ENCODE measurements at regions not wholly inside any gene's neighbourhood (a gene's known extent, or its start where the extent isn't known, plus 50 kb on each side); places are given as distances from the start of the nearest gene placed in this dataset.

DNA sequence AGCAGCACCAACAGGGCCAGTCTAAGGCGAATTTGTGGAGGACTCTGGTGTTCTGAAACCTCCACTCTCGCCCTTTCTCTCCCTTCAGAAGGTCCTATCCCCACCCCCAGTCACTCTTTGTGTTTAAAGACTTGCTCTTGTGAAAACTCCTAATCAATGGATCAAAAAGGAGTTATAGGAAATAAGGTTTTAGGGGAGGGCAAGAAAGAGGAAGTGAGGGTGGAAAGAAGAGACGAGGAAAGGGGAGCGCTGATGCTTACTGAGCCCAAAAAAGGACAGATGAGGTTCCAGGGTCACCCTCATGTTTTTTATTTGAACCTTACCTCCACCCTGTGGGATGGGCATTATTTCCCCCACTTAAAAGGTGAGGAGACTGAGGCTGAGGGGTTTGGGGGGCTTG, 70.0 kb upstream of the SLC6A11 start:
- Histone ChIP-seq H3K4me1 (ENCODE audit: control insufficient read depth in 2 of 2, insufficient read depth in 1 of 2, low read depth in 1 of 2, low read length in 2 of 2) (no peaks in the 10 kb centered on the region), H3K27me3 (ENCODE audit: control insufficient read depth in 3 of 3, insufficient read depth in 3 of 3, low read depth in 1 of 3, low read length in 3 of 3) (peaks cover 0 to 6% (median 0%) of the 10 kb centered on the region in 3 experiments), H3K9ac (ENCODE audit: low read depth, low read length, poor library complexity) (no peak overlapping the region), H4K91ac (ENCODE audit: low read depth, low read length, poor library complexity) (no peak overlapping the region), H2BK12ac (ENCODE audit: low read length) (no peak overlapping the region), H3K79me1 (ENCODE audit: low read depth, low read length) (no peaks in the 10 kb centered on the region), H2BK120ac (ENCODE audit: low read depth, low read length) (no peak overlapping the region), H3K23ac (ENCODE audit: low read depth, low read length, poor library complexity) (no peak overlapping the region), H2AK5ac (ENCODE audit: low read depth, low read length) (no peak overlapping the region), H2BK15ac (ENCODE audit: low read length) (no peak overlapping the region), H2AFZ (ENCODE audit: low read length) (no peak overlapping the region), H3K4me3 (ENCODE audit: low read length in 2 of 2) (no peak overlapping the region), H3K4me2 (ENCODE audit: insufficient read depth, low read length, poor library complexity, severe bottlenecking) (no peak overlapping the region), H4K8ac (ENCODE audit: low read depth, low read length) (no peak overlapping the region), H2BK5ac (ENCODE audit: low read length) (no peak overlapping the region), H3K9me3 (replicated peaks in 1 of 2; ENCODE audit: control insufficient read depth in 2 of 2, insufficient read depth in 1 of 2, low read depth in 1 of 2, low read length in 2 of 2) (no peaks in the 10 kb centered on the region), H3K36me3 (replicated peaks in 1 of 2; ENCODE audit: control insufficient read depth in 2 of 2, insufficient read depth in 2 of 2, low read length in 2 of 2) (no peaks in the 10 kb centered on the region), H3K18ac (ENCODE audit: low read length) (no peak overlapping the region), H3K14ac (ENCODE audit: low read length) (no peak overlapping the region), H3K27ac (replicated peaks; ENCODE audit: low read length) (no peak overlapping the region), H3K4ac (ENCODE audit: low read length) (no peak overlapping the region)
- DNase-seq (ENCODE audit: low spot score): no peak
- no CpG with 5 or more reads among the region's 4 CpGs for WGBS, 2 donors (ENCODE audit: extremely low coverage in 2 of 2, insufficient read length in 2 of 2, insufficient replicate concordance in 1 of 2)

DNA sequence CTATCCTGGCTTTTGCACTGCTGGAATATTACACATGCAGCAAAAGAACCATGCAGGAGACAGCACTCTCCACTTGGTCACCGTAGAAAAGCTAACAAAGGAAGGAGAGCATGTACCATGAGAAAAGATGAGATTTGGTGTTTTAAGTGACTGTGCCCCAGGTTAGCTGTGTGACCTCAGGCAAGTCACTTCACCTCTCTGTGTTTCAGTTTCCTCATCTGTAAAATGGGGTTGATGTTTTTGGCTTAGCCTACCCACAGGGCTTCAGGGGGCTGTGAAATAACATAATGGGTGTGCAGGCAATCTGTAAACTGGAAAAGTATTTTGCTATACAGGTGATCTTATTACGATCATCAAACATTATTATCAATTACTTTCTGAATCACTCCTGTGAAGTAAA, 69.3 kb upstream of the SLC6A11 start:
- Histone ChIP-seq H3K9ac (ENCODE audit: low read depth, low read length, poor library complexity) (no peak overlapping the region), H2BK12ac (ENCODE audit: low read length) (no peak overlapping the region), H3K79me1 (ENCODE audit: low read depth, low read length) (no peaks in the 10 kb centered on the region), H2BK5ac (ENCODE audit: low read length) (no peak overlapping the region), H3K14ac (ENCODE audit: low read length) (no peak overlapping the region), H2BK15ac (ENCODE audit: low read length) (no peak overlapping the region), H3K36me3 (replicated peaks in 1 of 2; ENCODE audit: control insufficient read depth in 2 of 2, insufficient read depth in 2 of 2, low read length in 2 of 2) (no peaks in the 10 kb centered on the region), H4K91ac (ENCODE audit: low read depth, low read length, poor library complexity) (no peak overlapping the region), H3K18ac (ENCODE audit: low read length) (no peak overlapping the region), H3K9me3 (replicated peaks in 1 of 2; ENCODE audit: control insufficient read depth in 2 of 2, insufficient read depth in 1 of 2, low read depth in 1 of 2, low read length in 2 of 2) (no peaks in the 10 kb centered on the region), H3K27me3 (ENCODE audit: control insufficient read depth in 3 of 3, insufficient read depth in 3 of 3, low read depth in 1 of 3, low read length in 3 of 3) (peaks cover 0 to 6% (median 0%) of the 10 kb centered on the region in 3 experiments), H2AK5ac (ENCODE audit: low read depth, low read length) (no peak overlapping the region), H3K4me2 (ENCODE audit: insufficient read depth, low read length, poor library complexity, severe bottlenecking) (no peak overlapping the region), H3K27ac (replicated peaks; ENCODE audit: low read length) (no peak overlapping the region), H3K23ac (ENCODE audit: low read depth, low read length, poor library complexity) (no peak overlapping the region), H3K4me3 (ENCODE audit: low read length in 2 of 2) (no peak overlapping the region), H2AFZ (ENCODE audit: low read length) (no peak overlapping the region), H4K8ac (ENCODE audit: low read depth, low read length) (no peak overlapping the region), H3K4me1 (ENCODE audit: control insufficient read depth in 2 of 2, insufficient read depth in 1 of 2, low read depth in 1 of 2, low read length in 2 of 2) (no peaks in the 10 kb centered on the region), H2BK120ac (ENCODE audit: low read depth, low read length) (no peak overlapping the region), H3K4ac (ENCODE audit: low read length) (no peak overlapping the region)
- WGBS, 2 donors (ENCODE audit: extremely low coverage in 2 of 2, insufficient read length in 2 of 2, insufficient replicate concordance in 1 of 2): no CpG with 5 or more reads among the region's 2 CpGs
- no peak for DNase-seq (ENCODE audit: low spot score)

- no peak overlapping the region for H2BK120ac ChIP-seq (ENCODE audit: low read depth, low read length)
- no peak for DNase-seq (ENCODE audit: low spot score)
- no peak overlapping the region for H3K4me3 ChIP-seq (ENCODE audit: low read length in 2 of 2)
- H3K27me3 ChIP-seq (ENCODE audit: control insufficient read depth in 3 of 3, insufficient read depth in 3 of 3, low read depth in 1 of 3, low read length in 3 of 3): peaks cover 0 to 6% (median 0%) of the 10 kb centered on the region in 3 experiments
- H3K27ac ChIP-seq (replicated peaks; ENCODE audit: low read length): no peak overlapping the region
- no peaks in the 10 kb centered on the region for H3K36me3 ChIP-seq (replicated peaks in 1 of 2; ENCODE audit: control insufficient read depth in 2 of 2, insufficient read depth in 2 of 2, low read length in 2 of 2)
- H3K4me2 ChIP-seq (ENCODE audit: insufficient read depth, low read length, poor library complexity, severe bottlenecking): no peak overlapping the region
- H3K4me1 ChIP-seq (ENCODE audit: control insufficient read depth in 2 of 2, insufficient read depth in 1 of 2, low read depth in 1 of 2, low read length in 2 of 2): no peaks in the 10 kb centered on the region
- H2BK12ac ChIP-seq (ENCODE audit: low read length): no peak overlapping the region
- H3K18ac ChIP-seq (ENCODE audit: low read length): no peak overlapping the region
- H3K23ac ChIP-seq (ENCODE audit: low read depth, low read length, poor library complexity): no peak overlapping the region
- no peak overlapping the region for H2BK5ac ChIP-seq (ENCODE audit: low read length)
- H4K8ac ChIP-seq (ENCODE audit: low read depth, low read length): no peak overlapping the region
- no peak overlapping the region for H2BK15ac ChIP-seq (ENCODE audit: low read length)
- no peak overlapping the region for H3K4ac ChIP-seq (ENCODE audit: low read length)
- WGBS, 2 donors (ENCODE audit: extremely low coverage in 2 of 2, insufficient read length in 2 of 2, insufficient replicate concordance in 1 of 2): no CpG with 5 or more reads among the region's 6 CpGs
- H4K91ac ChIP-seq (ENCODE audit: low read depth, low read length, poor library complexity): no peak overlapping the region
- no peak overlapping the region for H3K14ac ChIP-seq (ENCODE audit: low read length)
- no peaks in the 10 kb centered on the region for H3K9me3 ChIP-seq (replicated peaks in 1 of 2; ENCODE audit: control insufficient read depth in 2 of 2, insufficient read depth in 1 of 2, low read depth in 1 of 2, low read length in 2 of 2)
- no peak overlapping the region for H2AFZ ChIP-seq (ENCODE audit: low read length)
- no peak overlapping the region for H2AK5ac ChIP-seq (ENCODE audit: low read depth, low read length)
- no peak overlapping the region for H3K9ac ChIP-seq (ENCODE audit: low read depth, low read length, poor library complexity)
- no peaks in the 10 kb centered on the region for H3K79me1 ChIP-seq (ENCODE audit: low read depth, low read length)
Observed at GRCh38 chr3:10747341-10747740, 68.7 kb upstream of the SLC6A11 start.

DNA sequence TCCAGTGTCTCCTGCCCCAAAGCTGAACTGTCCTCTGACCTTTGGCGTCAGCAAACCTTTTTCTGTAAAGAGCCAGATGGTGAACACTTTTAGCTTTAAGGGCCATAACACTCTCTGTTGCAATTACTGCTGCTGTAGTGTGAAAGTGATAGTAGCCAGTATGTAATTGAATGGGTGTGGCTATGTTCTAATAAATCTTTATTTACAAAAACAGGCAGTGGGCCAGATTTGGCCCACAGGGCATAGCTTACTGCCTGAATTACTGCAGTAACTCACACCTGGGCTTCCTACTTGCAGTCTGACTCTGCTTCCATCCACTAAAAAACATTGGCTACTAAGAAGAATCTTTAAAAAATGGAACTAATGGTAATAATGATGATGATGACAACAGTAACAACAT, 68.0 kb upstream of the SLC6A11 start:
- H2AK5ac ChIP-seq (ENCODE audit: low read depth, low read length): no peak overlapping the region
- no peak overlapping the region for H2AFZ ChIP-seq (ENCODE audit: low read length)
- no peaks in the 10 kb centered on the region for H3K9me3 ChIP-seq (replicated peaks in 1 of 2; ENCODE audit: control insufficient read depth in 2 of 2, insufficient read depth in 1 of 2, low read depth in 1 of 2, low read length in 2 of 2)
- no peak overlapping the region for H3K4ac ChIP-seq (ENCODE audit: low read length)
- H2BK12ac ChIP-seq (ENCODE audit: low read length): no peak overlapping the region
- H3K9ac ChIP-seq (ENCODE audit: low read depth, low read length, poor library complexity): no peak overlapping the region
- H3K4me3 ChIP-seq (ENCODE audit: low read length in 2 of 2): no peak overlapping the region
- no peaks in the 10 kb centered on the region for H3K79me1 ChIP-seq (ENCODE audit: low read depth, low read length)
- no peaks in the 10 kb centered on the region for H3K4me1 ChIP-seq (ENCODE audit: control insufficient read depth in 2 of 2, insufficient read depth in 1 of 2, low read depth in 1 of 2, low read length in 2 of 2)
- WGBS, 2 donors (ENCODE audit: extremely low coverage in 2 of 2, insufficient read length in 2 of 2, insufficient replicate concordance in 1 of 2): no CpG with 5 or more reads among the region's 1 CpG
- H3K23ac ChIP-seq (ENCODE audit: low read depth, low read length, poor library complexity): no peak overlapping the region
- H3K27me3 ChIP-seq (ENCODE audit: control insufficient read depth in 3 of 3, insufficient read depth in 3 of 3, low read depth in 1 of 3, low read length in 3 of 3): peaks cover 0 to 6% (median 0%) of the 10 kb centered on the region in 3 experiments
- H3K4me2 ChIP-seq (ENCODE audit: insufficient read depth, low read length, poor library complexity, severe bottlenecking): no peak overlapping the region
- H2BK15ac ChIP-seq (ENCODE audit: low read length): no peak overlapping the region
- no peak for DNase-seq (ENCODE audit: low spot score)
- no peak overlapping the region for H2BK120ac ChIP-seq (ENCODE audit: low read depth, low read length)
- H2BK5ac ChIP-seq (ENCODE audit: low read length): no peak overlapping the region
- H4K8ac ChIP-seq (ENCODE audit: low read depth, low read length): no peak overlapping the region
- H4K91ac ChIP-seq (ENCODE audit: low read depth, low read length, poor library complexity): no peak overlapping the region
- H3K14ac ChIP-seq (ENCODE audit: low read length): no peak overlapping the region
- no peaks in the 10 kb centered on the region for H3K36me3 ChIP-seq (replicated peaks in 1 of 2; ENCODE audit: control insufficient read depth in 2 of 2, insufficient read depth in 2 of 2, low read length in 2 of 2)
- no peak overlapping the region for H3K27ac ChIP-seq (replicated peaks; ENCODE audit: low read length)
- no peak overlapping the region for H3K18ac ChIP-seq (ENCODE audit: low read length)
